ENCODE measurements at regions not wholly inside any gene's neighbourhood (a gene's known extent, or its start where the extent isn't known, plus 50 kb on each side); places are given as distances from the start of the nearest gene placed in this dataset.

GRCh38 chr2:217316743-217317142 is 456.9 kb upstream of the TNP1 start:
- WGBS: 59% methylated on average over 1 of the region's 1 CpG
- intact Hi-C loops (cut with DNase I): loop anchor here (10.0 kb wide), 1 partner anchor 62 kb away; no protein-coding TSS in a partner anchor

GRCh38 chr2:217314021-217314460 is 454.2 kb upstream of the TNP1 start:
- no peaks in the 10 kb centered on the region for H3K9me3 ChIP-seq
- no peak overlapping the region for H3K4me3 ChIP-seq
- no peaks in the 10 kb centered on the region for H3K4me1 ChIP-seq (replicated peaks)
- DNase-seq (ENCODE audit: low spot score): peak; percentile 38
- H3K27me3 ChIP-seq (replicated peaks; ENCODE audit: insufficient read depth): no peaks in the 10 kb centered on the region
- intact Hi-C loops (cut with DNase I): loop anchor here (10.0 kb wide), 1 partner anchor 59 kb away; no protein-coding TSS in a partner anchor
- WGBS: 15% methylated on average over 5 of the region's 5 CpGs
- no peak overlapping the region for H3K27ac ChIP-seq
- no peak for TF ChIP-seq CTCF (IDR thresholded peaks at IDR 0.05)
- TF ChIP-seq POLR2AphosphoS5 (IDR thresholded peaks at IDR 0.05): peak; percentile 40
- no peak for TF ChIP-seq POLR2A (IDR thresholded peaks at IDR 0.05)
- H3K36me3 ChIP-seq: no peaks in the 10 kb centered on the region

More at GRCh38 chr2:217316743-217317142, 456.9 kb upstream of the TNP1 start:
- no peaks in the 10 kb centered on the region for H3K9me3 ChIP-seq
- no peak for DNase-seq (ENCODE audit: low spot score)
- no peaks in the 10 kb centered on the region for H3K27me3 ChIP-seq (replicated peaks; ENCODE audit: insufficient read depth)
- H3K36me3 ChIP-seq: no peaks in the 10 kb centered on the region
- H3K4me3 ChIP-seq: no peak overlapping the region
- no peak overlapping the region for H3K27ac ChIP-seq
- TF ChIP-seq POLR2A (IDR thresholded peaks at IDR 0.05): no peak
- no peaks in the 10 kb centered on the region for H3K4me1 ChIP-seq (replicated peaks)

- Histone ChIP-seq H3K36me3 (no peaks in the 10 kb centered on the region), H3K27ac (no peak overlapping the region), H3K4me3 (no peak overlapping the region), H3K9me3 (no peaks in the 10 kb centered on the region), H3K27me3 (replicated peaks; ENCODE audit: insufficient read depth) (no peaks in the 10 kb centered on the region), H3K4me1 (replicated peaks) (no peaks in the 10 kb centered on the region)
- TF ChIP-seq CTCF (IDR thresholded peaks at IDR 0.05) (no peak), POLR2A (IDR thresholded peaks at IDR 0.05) (no peak), POLR2AphosphoS5 (IDR thresholded peaks at IDR 0.05) (no peak)
- no peak for DNase-seq (ENCODE audit: low spot score)
- 56% methylated on average over 4 of the region's 4 CpGs for WGBS
- intact Hi-C loops (cut with DNase I): loop anchor here (10.0 kb wide), 1 partner anchor 59 kb away; no protein-coding TSS in a partner anchor
These were observed 453.5 kb upstream of the TNP1 start for GRCh38 chr2:217313386-217313785.

GRCh38 chr2:217309056-217309455 is 449.2 kb upstream of the TNP1 start:
- intact Hi-C loops (cut with DNase I): no loop called here
- no peaks in the 10 kb centered on the region for H3K9me3 ChIP-seq
- H3K36me3 ChIP-seq: no peaks in the 10 kb centered on the region
- TF ChIP-seq POLR2AphosphoS5 (IDR thresholded peaks at IDR 0.05): no peak
- TF ChIP-seq CTCF (IDR thresholded peaks at IDR 0.05): no peak
- no peak for TF ChIP-seq POLR2A (IDR thresholded peaks at IDR 0.05)
- H3K4me1 ChIP-seq (replicated peaks): no peaks in the 10 kb centered on the region
- H3K4me3 ChIP-seq: no peak overlapping the region
- H3K27ac ChIP-seq: no peak overlapping the region
- H3K27me3 ChIP-seq (replicated peaks; ENCODE audit: insufficient read depth): no peaks in the 10 kb centered on the region
- WGBS: 95% methylated on average over 4 of the region's 4 CpGs
- no peak for DNase-seq (ENCODE audit: low spot score)

DNA sequence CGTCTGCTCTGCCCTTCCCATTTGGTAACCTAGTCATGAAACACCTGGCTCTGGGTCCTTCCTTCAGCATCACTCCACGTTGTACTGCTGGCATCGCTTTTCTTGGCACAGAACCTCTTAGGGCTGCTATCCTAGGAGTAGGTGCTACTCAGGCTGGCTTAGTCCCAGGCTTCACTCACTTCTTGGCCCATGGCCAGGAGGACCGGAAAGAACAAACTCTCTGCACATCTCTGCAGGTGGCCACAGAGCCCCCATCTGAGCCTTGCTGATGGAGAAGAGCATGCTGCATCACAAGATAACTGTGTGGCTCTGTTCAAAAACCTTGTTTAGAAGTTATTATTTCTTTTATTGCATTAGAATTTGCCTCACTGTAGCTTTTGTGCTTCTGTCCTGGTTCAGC is 447.2 kb upstream of the TNP1 start:
- no peak overlapping the region for H3K27ac ChIP-seq
- 37% methylated on average over 4 of the region's 4 CpGs for WGBS
- H3K9me3 ChIP-seq: no peaks in the 10 kb centered on the region
- no peak for DNase-seq (ENCODE audit: low spot score)
- intact Hi-C loops (cut with DNase I): no loop called here
- no peak overlapping the region for H3K4me3 ChIP-seq
- no peaks in the 10 kb centered on the region for H3K27me3 ChIP-seq (replicated peaks; ENCODE audit: insufficient read depth)
- TF ChIP-seq POLR2AphosphoS5 (IDR thresholded peaks at IDR 0.05) (no peak), CTCF (IDR thresholded peaks at IDR 0.05) (no peak), POLR2A (IDR thresholded peaks at IDR 0.05) (no peak)
- no peaks in the 10 kb centered on the region for H3K36me3 ChIP-seq
- no peaks in the 10 kb centered on the region for H3K4me1 ChIP-seq (replicated peaks)

Data from prostate gland (tissue), 2 donors.